Liver (tissue), 7 donors: ENCODE measurements at regions not wholly inside any gene's neighbourhood (a gene's known extent, or its start where the extent isn't known, plus 50 kb on each side); places are given as distances from the start of the nearest gene placed in this dataset.

Experiments
- DNase-seq: peaks from one replicate; pipeline ENCODE4 v3.0.0-alpha.2; 2017; ENCODE audit warnings: low spot score
- H3K27ac ChIP-seq, 2 donors: one replicate each; pipeline ENCODE4 v1.7.0; 2013; ENCODE audit warnings: inconsistent platforms in 2 of 2, low read length in 2 of 2, control low read depth in 1 of 2, low read depth in 1 of 2, mild to moderate bottlenecking in 1 of 2
- H3K27me3 ChIP-seq, 4 donors: one replicate each; pipeline versions ENCODE4 v1.6.1 to v1.7.0; 2013; ENCODE audit warnings: low read length in 3 of 4, inconsistent platforms in 1 of 4, mild to moderate bottlenecking in 1 of 4, moderate library complexity in 1 of 4; ENCODE audit not compliant: control insufficient read depth in 4 of 4, insufficient read depth in 4 of 4
- H3K36me3 ChIP-seq, 4 donors: one replicate each; pipeline versions ENCODE4 v1.6.1 to v1.7.0; 2013; ENCODE audit warnings: low read length in 3 of 4, mild to moderate bottlenecking in 3 of 4, low read depth in 1 of 4, moderate library complexity in 1 of 4; ENCODE audit not compliant: control insufficient read depth in 4 of 4, insufficient read depth in 3 of 4
- H3K4me1 ChIP-seq, 4 donors: one replicate each; pipeline versions ENCODE4 v1.6.1 to v1.7.0; 2013; ENCODE audit warnings: low read length in 3 of 4, mild to moderate bottlenecking in 3 of 4, moderate library complexity in 1 of 4; ENCODE audit not compliant: control insufficient read depth in 4 of 4, insufficient read depth in 4 of 4
- H3K4me3 ChIP-seq, 3 donors: one replicate each; pipeline versions ENCODE4 v1.6.1 to v1.7.0; 2013; ENCODE audit warnings: low read length in 3 of 3, control low read depth in 1 of 3, low read depth in 1 of 3, mild to moderate bottlenecking in 1 of 3
- H3K9ac ChIP-seq, 2 donors: one replicate each; pipeline ENCODE4 v1.7.0; 2013; ENCODE audit warnings: low read length in 2 of 2, mild to moderate bottlenecking in 2 of 2, moderate library complexity in 2 of 2, control low read depth in 1 of 2, low read depth in 1 of 2
- H3K9me3 ChIP-seq, 4 donors: one replicate each; pipeline versions ENCODE4 v1.6.1 to v1.7.0; 2013; ENCODE audit warnings: low read length in 3 of 4; ENCODE audit not compliant: control insufficient read depth in 4 of 4
- ATF3 ChIP-seq: IDR thresholded peaks from 2 replicates; pipeline ENCODE4 v1.6.1; 2016; ENCODE audit warnings: antibody characterized with exemption
- EGR1 ChIP-seq, 2 donors: IDR thresholded peaks; 2 replicates each; pipeline ENCODE4 v1.6.1; 2016 to 2018; ENCODE audit warnings: antibody characterized with exemption in 2 of 2, low read depth in 2 of 2
- FOXA1 ChIP-seq: IDR thresholded peaks from 2 replicates; pipeline ENCODE4 v1.6.1; 2016; ENCODE audit warnings: antibody characterized with exemption
- FOXA2 ChIP-seq: IDR thresholded peaks from 2 replicates; pipeline ENCODE4 v1.6.1; 2016; ENCODE audit warnings: antibody characterized with exemption
- GABPA ChIP-seq, 2 donors: IDR thresholded peaks in 1 of 2; conservative IDR thresholded peaks in 1 of 2; 2 replicates each; pipeline ENCODE4 v1.6.1; 2016; ENCODE audit warnings: antibody characterized with exemption in 2 of 2, mild to moderate bottlenecking in 1 of 2, moderate library complexity in 1 of 2
- HNF4A ChIP-seq, 2 donors: conservative IDR thresholded peaks; 2 replicates each; pipeline ENCODE4 v1.6.1; 2016; ENCODE audit warnings: antibody characterized with exemption in 2 of 2, mild to moderate bottlenecking in 2 of 2
- MAX ChIP-seq: IDR thresholded peaks from 2 replicates; pipeline ENCODE4 v1.6.1; 2016; ENCODE audit warnings: antibody characterized with exemption
- NR2F2 ChIP-seq: IDR thresholded peaks from 2 replicates; pipeline ENCODE4 v1.6.1; 2016; ENCODE audit warnings: antibody characterized with exemption
- RAD21 ChIP-seq, 2 donors: IDR thresholded peaks; 2 replicates each; pipeline ENCODE4 v1.6.1; 2016; ENCODE audit warnings: antibody characterized with exemption in 2 of 2, mild to moderate bottlenecking in 2 of 2
- REST ChIP-seq: IDR thresholded peaks from 2 replicates; pipeline ENCODE4 v1.6.1; 2016; ENCODE audit warnings: antibody characterized with exemption, mild to moderate bottlenecking
- SP1 ChIP-seq: IDR thresholded peaks from 2 replicates; pipeline ENCODE4 v1.6.1; 2018; ENCODE audit warnings: antibody characterized with exemption, mild to moderate bottlenecking
- TAF1 ChIP-seq: conservative IDR thresholded peaks from 2 replicates; pipeline ENCODE4 v1.6.1; 2016; ENCODE audit warnings: antibody characterized with exemption, mild to moderate bottlenecking
- YY1 ChIP-seq: IDR thresholded peaks from 2 replicates; pipeline ENCODE4 v1.6.1; 2016; ENCODE audit warnings: antibody characterized with exemption, mild to moderate bottlenecking
- WGBS: extraction: QIAGEN DNeasy Blood & Tissue Kit; methylation state at CpG from one replicate; pipeline ENCODE4 v1.1.7; 2013; 5-methylcytosine and 5-hydroxymethylcytosine counted together
- donor health status: healthy.
- donor health status: healthy.
- donor health status: healthy.
- donor health status: healthy.

DNA sequence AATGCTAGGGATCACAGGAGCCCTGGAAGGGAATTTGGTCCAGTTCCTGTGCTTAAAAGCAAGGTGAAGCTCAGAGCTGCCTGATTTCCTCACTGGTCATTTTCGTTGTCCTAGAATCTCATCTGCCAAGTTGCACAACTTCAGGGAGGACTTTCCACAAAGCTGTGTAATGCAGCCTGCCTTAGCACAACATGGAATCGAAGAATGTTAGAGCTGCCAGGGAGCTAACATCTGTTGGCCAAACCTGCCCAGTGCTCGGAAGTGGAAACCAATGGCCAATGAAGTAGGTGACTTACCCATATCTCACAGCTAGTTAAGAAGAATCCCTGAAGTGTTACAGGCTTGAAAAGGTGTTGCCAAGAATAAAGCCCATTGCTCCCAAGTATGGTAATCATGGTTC lies 79.9 kb upstream of the SSTR1 start:
- no peak for DNase-seq
- Histone ChIP-seq H3K27me3 (no peaks in the 10 kb centered on the region), H3K4me3 (no peak overlapping the region), H3K9me3 (no peaks in the 10 kb centered on the region), H3K27ac (no peak overlapping the region), H3K36me3 (no peaks in the 10 kb centered on the region), H3K4me1 (peaks cover 0 to 2% (median 0%) of the 10 kb centered on the region in 4 donors), H3K9ac (no peak overlapping the region)
- TF ChIP-seq ATF3 = no peak
- 54% methylated on average over 3 of the region's 3 CpGs for WGBS

- H3K4me1 ChIP-seq = peaks cover 0 to 2% (median 0%) of the 10 kb centered on the region in 4 donors
- TF ChIP-seq REST (no peak), TAF1 (no peak), EGR1 (IDR thresholded peaks at IDR 0.05; ENCODE audit: low read depth in 2 of 2) (no peak), RAD21 (IDR thresholded peaks at IDR 0.05) (no peak), YY1 (no peak), SP1 (no peak), MAX (no peak), NR2F2 (no peak), HNF4A (conservative IDR thresholded peaks at IDR 0.05) (no peak), FOXA2 (no peak)
- H3K27ac ChIP-seq = no peak overlapping the region
- no peak for DNase-seq
- no peak overlapping the region for H3K4me3 ChIP-seq
- no peaks in the 10 kb centered on the region for H3K9me3 ChIP-seq
- no peaks in the 10 kb centered on the region for H3K27me3 ChIP-seq
- no peaks in the 10 kb centered on the region for H3K36me3 ChIP-seq
- H3K9ac ChIP-seq = no peak overlapping the region
These were observed 79.1 kb upstream of the SSTR1 start for GRCh38 chr14:38128640-38129039.

DNA sequence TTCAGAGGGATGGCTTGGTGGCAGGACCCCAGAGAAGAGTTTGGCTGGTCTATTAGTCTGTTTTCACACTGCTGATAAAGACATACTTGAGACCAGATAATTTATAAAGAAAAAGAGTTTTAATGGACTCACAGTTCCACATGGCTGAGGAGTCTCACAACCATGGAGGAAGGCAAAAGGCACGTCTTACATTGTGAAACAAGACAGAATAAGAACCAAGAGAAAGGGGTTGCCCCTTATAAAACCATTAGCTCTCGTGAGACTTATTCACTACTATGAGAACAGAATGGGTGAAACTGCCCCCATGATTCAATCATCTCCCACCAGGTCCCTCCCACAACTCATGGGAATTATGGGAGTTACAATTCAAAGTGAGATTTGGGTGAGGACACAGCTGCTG lies 78.5 kb upstream of the SSTR1 start:
- H3K27me3 ChIP-seq = no peaks in the 10 kb centered on the region
- no peak overlapping the region for H3K4me3 ChIP-seq
- H3K36me3 ChIP-seq = no peaks in the 10 kb centered on the region
- TF ChIP-seq REST (no peak), MAX (no peak), GABPA (IDR thresholded peaks at IDR 0.05 in 1 of 2, conservative IDR thresholded peaks at IDR 0.05 in 1 of 2) (no peak), RAD21 (IDR thresholded peaks at IDR 0.05) (no peak), FOXA1 (no peak)
- WGBS = 75% methylated on average over 2 of the region's 2 CpGs
- H3K27ac ChIP-seq = no peak overlapping the region
- no peaks in the 10 kb centered on the region for H3K9me3 ChIP-seq
- H3K4me1 ChIP-seq = peaks cover 0 to 2% (median 0%) of the 10 kb centered on the region in 4 donors
- no peak for DNase-seq
- no peak overlapping the region for H3K9ac ChIP-seq
